HPDE6-E6E7 (cell line): ENCODE measurements at regions not wholly inside any gene's neighbourhood (a gene's known extent, or its start where the extent isn't known, plus 50 kb on each side); places are given as distances from the start of the nearest gene placed in this dataset.

ENCODE experiments used
- DNase-seq: peaks from one replicate; pipeline ENCODE4 v3.0.0; 2011; ENCODE audit warnings: missing footprints; ENCODE audit errors: extremely low spot score

DNA sequence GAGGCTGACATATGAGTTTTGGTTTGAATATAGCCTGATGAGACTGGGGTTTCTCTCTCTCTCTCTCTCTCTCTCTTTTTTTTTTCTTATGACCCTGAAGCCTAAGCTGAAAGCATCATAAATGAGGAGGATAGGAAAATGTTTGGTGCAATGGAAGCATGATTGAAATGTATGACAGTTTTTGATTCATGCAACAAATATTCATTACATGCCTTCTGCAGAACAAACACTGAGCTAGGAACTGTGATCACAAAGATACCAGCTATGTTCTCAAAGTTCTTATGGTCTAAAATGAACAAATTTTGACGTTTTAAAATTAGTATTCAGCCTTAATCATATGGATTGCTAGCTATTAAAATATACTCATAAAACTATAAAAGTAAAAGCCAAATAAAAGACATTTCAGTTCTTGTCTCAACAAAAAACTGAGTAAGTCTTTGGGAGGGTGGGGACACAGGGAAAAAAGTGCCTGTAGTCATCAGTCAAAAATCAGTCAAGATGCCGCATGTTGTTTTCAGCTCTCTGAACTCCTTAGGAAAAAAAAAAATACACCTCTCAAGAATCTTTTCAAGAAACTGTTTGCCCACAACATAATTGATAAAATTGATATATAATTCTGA, 57.2 kb downstream of the NKX6-1 start:
- no peak for DNase-seq

GRCh38 chr4:84439996-84440395, 59.1 kb downstream of the NKX6-1 start:
- DNase-seq: no peak

- DNase-seq: no peak
Measured at GRCh38 chr4:84436812-84437211, 62.3 kb downstream of the NKX6-1 start.

GRCh38 chr4:84434344-84434743, 64.7 kb downstream of the NKX6-1 start:
- DNase-seq: no peak

DNA sequence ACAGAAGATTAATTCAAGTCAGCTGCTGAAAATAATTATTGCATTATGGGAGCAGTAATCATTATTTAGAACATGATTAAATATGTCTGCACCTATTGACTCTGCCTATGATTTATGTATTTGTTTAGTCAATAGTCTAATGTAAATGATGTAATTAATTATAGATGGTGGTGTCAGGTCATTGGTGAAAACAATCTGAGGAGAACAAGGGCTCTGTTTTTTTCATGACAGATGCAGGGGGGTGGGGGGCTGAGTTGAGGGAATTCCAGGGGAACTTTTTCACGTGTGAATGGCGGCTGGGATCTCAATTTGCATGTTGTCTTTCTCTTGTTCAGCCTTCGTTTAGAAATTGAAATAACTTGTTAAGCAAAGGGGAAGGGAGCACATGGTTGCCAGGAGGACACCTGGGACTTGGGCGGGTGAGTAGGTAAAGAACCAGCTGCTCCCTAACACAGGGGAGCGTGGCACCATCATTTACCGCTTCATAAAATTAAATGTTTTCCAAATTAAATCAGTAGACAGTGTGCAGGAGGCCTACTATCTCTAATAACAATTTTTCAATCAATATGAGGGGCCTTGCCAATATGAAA, 65.4 kb downstream of the NKX6-1 start:
- no peak for DNase-seq

- DNase-seq: no peak
Measured at GRCh38 chr4:84432713-84433112, 66.4 kb downstream of the NKX6-1 start.

- DNase-seq: no peak
Measured at GRCh38 chr4:84420608-84421007, 78.5 kb downstream of the NKX6-1 start.

DNA sequence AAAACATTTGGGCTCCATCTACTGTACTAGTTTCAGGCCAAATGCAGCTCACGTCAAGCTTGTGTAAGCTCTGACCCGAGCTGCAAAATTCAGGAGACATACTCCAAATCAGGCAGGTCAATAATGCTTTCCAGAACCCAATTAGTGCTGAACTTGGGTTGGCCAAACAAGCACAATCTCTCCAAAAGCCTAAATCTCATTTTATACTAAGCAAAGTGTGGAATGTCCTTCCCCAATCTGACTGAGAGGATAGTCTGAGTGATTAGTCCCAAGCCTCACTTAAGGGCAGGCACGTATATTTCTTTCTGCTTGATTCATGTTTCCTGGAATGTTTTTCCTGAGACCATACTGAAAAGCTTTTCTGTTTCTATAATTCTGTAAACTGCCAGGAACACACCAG, 79.9 kb downstream of the NKX6-1 start:
- no peak for DNase-seq

GRCh38 chr4:84417997-84418709, 80.9 kb downstream of the NKX6-1 start:
- DNase-seq: no peak

- no peak for DNase-seq
Measured at GRCh38 chr4:84413976-84414375, 85.1 kb downstream of the NKX6-1 start.

DNA sequence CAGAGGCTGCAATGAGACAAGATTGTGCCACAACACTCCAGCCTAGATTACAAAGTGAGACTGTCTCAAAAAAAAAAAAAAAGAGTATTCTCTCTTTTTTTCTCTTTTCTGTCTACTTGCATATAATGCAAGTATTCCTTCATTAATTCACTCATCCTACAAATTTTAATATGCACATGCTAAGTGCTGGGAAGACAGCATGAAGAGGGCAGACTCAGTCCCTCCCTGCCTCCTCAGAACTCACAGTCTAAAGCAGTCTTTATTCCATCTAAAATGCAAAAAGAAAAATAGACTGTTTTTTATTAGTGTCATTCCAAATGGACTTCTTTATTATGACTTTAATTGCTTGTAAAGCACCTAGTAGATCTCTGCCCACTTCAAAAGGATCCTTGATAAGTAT, 85.6 kb downstream of the NKX6-1 start:
- no peak for DNase-seq

GRCh38 chr4:84412062-84412461, 87.0 kb downstream of the NKX6-1 start:
- DNase-seq: no peak

- DNase-seq: no peak
Measured at GRCh38 chr4:84407554-84408407, 91.3 kb downstream of the NKX6-1 start.

GRCh38 chr4:84403656-84404055, 95.4 kb downstream of the NKX6-1 start:
- DNase-seq: no peak

DNA sequence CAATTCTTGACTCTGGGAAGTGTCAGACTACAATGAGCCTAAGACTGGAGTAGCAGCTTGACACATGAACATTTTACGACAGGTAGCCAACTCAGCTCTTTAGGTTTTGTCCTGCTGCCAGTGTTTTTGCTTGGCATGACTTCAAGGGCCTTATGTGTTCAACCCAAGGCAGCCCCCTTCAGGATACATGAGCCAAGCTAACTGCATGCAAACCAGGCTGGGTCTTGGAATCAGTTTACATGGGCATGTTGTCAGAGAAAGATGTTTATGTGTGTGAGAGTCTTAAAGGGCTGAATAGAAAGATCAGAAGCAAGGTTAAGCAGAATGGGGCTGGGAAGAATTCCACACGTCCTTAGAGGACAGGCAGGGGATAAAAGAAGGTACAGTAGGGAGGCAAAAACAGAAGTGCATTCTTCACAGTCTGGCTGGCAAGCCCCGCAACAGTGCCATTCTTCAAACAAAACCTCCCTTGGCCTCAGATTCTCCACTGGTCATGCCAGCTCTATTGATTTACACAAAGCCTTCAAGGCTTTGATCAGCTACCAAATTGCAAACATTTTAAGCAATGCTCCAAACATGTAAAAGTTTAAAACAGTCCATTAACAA, 97.3 kb downstream of the NKX6-1 start:
- no peak for DNase-seq

GRCh38 chr4:84394386-84394785, 104.7 kb downstream of the NKX6-1 start:
- DNase-seq: no peak

DNA sequence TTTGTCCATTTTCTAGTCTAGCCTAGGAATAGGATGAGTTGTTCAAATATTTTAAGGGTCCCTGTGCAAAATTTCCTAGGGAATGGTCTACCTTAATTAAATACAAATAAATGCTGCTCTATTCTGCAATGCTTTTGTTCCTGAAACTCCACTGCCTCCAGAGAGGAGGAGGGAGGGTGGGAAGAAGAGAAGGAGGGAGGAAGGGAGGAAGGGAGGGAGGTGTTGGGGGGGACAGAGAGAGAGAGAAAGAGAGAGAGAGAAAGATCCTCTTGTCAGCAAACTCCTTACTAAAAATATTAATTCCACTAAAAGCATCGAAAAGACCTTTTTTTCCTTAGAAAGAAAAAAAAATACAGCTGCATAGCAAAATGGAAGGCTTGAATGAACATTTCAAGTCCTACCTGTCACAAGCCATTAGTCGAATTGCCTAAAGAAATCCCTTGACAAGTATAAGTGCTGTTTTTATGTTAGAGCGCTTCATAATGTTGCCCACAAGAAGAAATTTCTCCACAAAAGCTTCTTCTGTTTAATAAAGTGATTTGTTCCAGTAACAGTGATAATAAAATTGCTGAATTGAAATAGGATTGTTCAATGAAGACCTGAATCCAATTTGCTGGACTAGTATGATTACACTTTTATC, 106.0 kb downstream of the NKX6-1 start:
- no peak for DNase-seq

- no peak for DNase-seq
Measured at GRCh38 chr4:84389406-84389805, 109.7 kb downstream of the NKX6-1 start.

DNA sequence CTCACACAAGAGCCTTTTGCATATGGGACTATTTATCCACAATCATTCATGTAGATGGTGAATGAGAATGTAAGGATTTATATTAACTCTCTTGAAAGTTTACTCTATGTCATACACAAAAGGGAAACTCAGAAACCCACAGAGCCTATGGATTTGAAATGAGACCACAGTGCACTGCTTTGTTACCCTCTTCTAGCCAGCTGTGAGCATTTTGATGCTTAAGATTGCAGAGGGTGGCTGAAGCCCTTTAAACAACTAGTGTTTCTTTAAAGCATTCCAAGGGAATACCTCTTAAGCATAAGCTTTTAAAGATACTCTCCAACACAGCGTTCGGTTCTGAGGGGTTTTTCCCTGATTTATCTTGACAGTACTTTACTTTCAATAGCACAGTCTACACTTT, 113.9 kb downstream of the NKX6-1 start:
- DNase-seq: no peak

- DNase-seq: no peak
Measured at GRCh38 chr4:84384801-84385200, 114.3 kb downstream of the NKX6-1 start.

DNA sequence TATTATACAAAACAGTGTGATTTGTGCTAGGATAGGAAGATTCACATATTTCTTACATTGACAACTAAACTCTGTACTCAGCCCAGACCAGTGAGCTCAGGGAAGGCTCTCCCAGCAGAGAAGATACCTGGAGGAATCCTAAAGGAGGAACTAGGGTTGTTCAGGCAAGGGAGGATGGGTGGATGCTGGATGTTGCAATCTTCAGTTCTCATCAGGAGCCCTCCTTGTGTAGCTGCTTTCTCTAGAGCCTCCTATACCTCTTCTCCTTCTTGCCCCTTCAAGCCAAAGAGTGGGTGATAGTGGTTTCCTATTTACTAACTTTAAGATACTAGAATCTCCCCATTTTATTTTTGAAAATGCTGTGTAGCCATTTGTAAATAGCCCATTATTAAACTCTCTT, 117.3 kb downstream of the NKX6-1 start:
- no peak for DNase-seq
